ENCODE measurements at regions not wholly inside any gene's neighbourhood (a gene's known extent, or its start where the extent isn't known, plus 50 kb on each side); places are given as distances from the start of the nearest gene placed in this dataset.

- H3K9me3 ChIP-seq = no peaks in the 10 kb centered on the region
- no peaks in the 10 kb centered on the region for H3K27me3 ChIP-seq
- ATAC-seq (no peak), DNase-seq (peak in 1 of 3 donors; percentile 27)
- H3K36me3 ChIP-seq = no peaks in the 10 kb centered on the region
- TF ChIP-seq CTCF (IDR thresholded peaks at IDR 0.05) (no peak), POLR2A (IDR thresholded peaks at IDR 0.05) (no peak)
- H3K27ac ChIP-seq = no peak overlapping the region
- H3K4me1 ChIP-seq = peaks cover 0 to 12% (median 0%) of the 10 kb centered on the region in 4 donors
- intact Hi-C loops (cut with DNase I) = no loop called here
- no peak overlapping the region for H3K4me3 ChIP-seq
- WGBS (ENCODE audit: insufficient coverage, low coverage, low lambda C conversion rate, missing lambda C conversion rate) = 100% methylated on average over 3 of the region's 7 CpGs
These were observed 298.3 kb downstream of the RPS24 start for GRCh38 chr10:78332012-78332411.

GRCh38 chr10:78332657-78333056, 299.0 kb downstream of the RPS24 start:
- Histone ChIP-seq H3K36me3 (no peaks in the 10 kb centered on the region), H3K27ac (no peak overlapping the region), H3K4me3 (no peak overlapping the region), H3K9me3 (no peaks in the 10 kb centered on the region), H3K27me3 (no peaks in the 10 kb centered on the region), H3K4me1 (peaks cover 0 to 12% (median 0%) of the 10 kb centered on the region in 4 donors)
- DNase-seq (peak in 1 of 3 donors; percentile 21), ATAC-seq (no peak)
- intact Hi-C loops (cut with DNase I) = no loop called here
- TF ChIP-seq POLR2A (IDR thresholded peaks at IDR 0.05) (no peak), CTCF (IDR thresholded peaks at IDR 0.05) (no peak)

GRCh38 chr10:78333362-78334143, 299.9 kb downstream of the RPS24 start:
- H3K27ac ChIP-seq = no peak overlapping the region
- no peak overlapping the region for H3K4me3 ChIP-seq
- peaks cover 0 to 12% (median 0%) of the 10 kb centered on the region in 4 donors for H3K4me1 ChIP-seq
- WGBS (ENCODE audit: insufficient coverage, low coverage, low lambda C conversion rate, missing lambda C conversion rate) = 90% methylated on average over 4 of the region's 9 CpGs
- TF ChIP-seq CTCF (IDR thresholded peaks at IDR 0.05) (no peak), POLR2A (IDR thresholded peaks at IDR 0.05) (no peak)
- intact Hi-C loops (cut with DNase I) = no loop called here
- no peaks in the 10 kb centered on the region for H3K36me3 ChIP-seq
- no peaks in the 10 kb centered on the region for H3K27me3 ChIP-seq
- ATAC-seq = no peak
- no peaks in the 10 kb centered on the region for H3K9me3 ChIP-seq
- DNase-seq = peak in 1 of 3 donors; percentile 32

GRCh38 chr10:78335371-78335690, 301.7 kb downstream of the RPS24 start:
- no peak overlapping the region for H3K4me3 ChIP-seq
- H3K36me3 ChIP-seq = no peaks in the 10 kb centered on the region
- no peak overlapping the region for H3K27ac ChIP-seq
- H3K4me1 ChIP-seq = peaks cover 0 to 12% (median 0%) of the 10 kb centered on the region in 4 donors
- intact Hi-C loops (cut with DNase I) = no loop called here
- ATAC-seq (no peak), DNase-seq (no peak)
- TF ChIP-seq CTCF (IDR thresholded peaks at IDR 0.05) (no peak), POLR2A (IDR thresholded peaks at IDR 0.05) (no peak)
- H3K9me3 ChIP-seq = no peaks in the 10 kb centered on the region
- no peaks in the 10 kb centered on the region for H3K27me3 ChIP-seq
- no CpG with 5 or more reads among the region's 1 CpG for WGBS (ENCODE audit: insufficient coverage, low coverage, low lambda C conversion rate, missing lambda C conversion rate)

Measured in right lobe of liver (tissue), 6 donors.